ENCODE measurements at regions not wholly inside any gene's neighbourhood (a gene's known extent, or its start where the extent isn't known, plus 50 kb on each side); places are given as distances from the start of the nearest gene placed in this dataset.

DNA sequence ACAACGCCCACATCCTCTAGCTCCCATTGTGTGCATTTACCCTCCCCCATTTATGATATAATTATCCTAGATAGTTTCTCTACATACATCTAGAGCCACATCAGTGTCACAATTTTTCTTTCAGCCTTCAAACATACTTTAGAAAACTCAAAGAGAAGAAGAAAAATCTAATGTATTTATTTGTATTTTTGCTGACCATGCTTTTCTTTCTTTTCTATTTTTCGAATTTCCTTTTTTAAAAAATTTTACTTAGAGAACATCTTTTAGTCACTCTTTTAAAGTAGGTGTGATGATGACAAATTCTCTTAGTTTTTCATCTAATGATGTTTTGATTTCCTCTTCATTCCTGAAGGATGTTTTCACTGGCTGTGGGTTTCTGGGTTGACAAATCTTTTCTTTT lies 117.0 kb upstream of the CHL1 start:
- DNase-seq: no peak

DNA sequence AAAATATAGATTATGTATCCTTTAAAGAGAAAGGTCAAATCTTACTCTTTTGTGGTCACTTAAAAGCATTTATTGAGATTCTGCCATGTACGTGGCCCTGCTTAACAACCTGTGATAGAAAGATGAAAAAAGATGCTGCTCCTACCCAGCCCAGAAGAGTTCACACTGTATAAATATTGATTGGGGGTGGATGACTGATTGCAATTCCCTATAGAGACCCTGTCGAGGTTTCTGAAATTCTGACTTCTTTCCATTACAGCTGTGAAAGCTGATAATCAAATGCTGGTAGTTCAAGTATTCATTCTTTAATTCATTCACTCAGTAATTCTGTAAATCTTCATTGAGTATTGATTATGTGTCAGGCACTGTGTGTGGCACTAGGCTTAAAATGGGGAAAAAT lies 114.1 kb upstream of the CHL1 start:
- TF ChIP-seq, protein P1, sequence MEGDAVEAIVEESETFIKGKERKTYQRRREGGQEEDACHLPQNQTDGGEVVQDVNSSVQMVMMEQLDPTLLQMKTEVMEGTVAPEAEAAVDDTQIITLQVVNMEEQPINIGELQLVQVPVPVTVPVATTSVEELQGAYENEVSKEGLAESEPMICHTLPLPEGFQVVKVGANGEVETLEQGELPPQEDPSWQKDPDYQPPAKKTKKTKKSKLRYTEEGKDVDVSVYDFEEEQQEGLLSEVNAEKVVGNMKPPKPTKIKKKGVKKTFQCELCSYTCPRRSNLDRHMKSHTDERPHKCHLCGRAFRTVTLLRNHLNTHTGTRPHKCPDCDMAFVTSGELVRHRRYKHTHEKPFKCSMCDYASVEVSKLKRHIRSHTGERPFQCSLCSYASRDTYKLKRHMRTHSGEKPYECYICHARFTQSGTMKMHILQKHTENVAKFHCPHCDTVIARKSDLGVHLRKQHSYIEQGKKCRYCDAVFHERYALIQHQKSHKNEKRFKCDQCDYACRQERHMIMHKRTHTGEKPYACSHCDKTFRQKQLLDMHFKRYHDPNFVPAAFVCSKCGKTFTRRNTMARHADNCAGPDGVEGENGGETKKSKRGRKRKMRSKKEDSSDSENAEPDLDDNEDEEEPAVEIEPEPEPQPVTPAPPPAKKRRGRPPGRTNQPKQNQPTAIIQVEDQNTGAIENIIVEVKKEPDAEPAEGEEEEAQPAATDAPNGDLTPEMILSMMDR (IDR thresholded peaks at IDR 0.05): no peak
- no peak for TF ChIP-seq POLR2A (IDR thresholded peaks at IDR 0.05)
- Histone ChIP-seq H3K4me3 (no peak overlapping the region), H3K27ac (no peak overlapping the region), H3K9me3 (no peaks in the 10 kb centered on the region), H3K36me3 (no peaks in the 10 kb centered on the region), H3K27me3 (no peaks in the 10 kb centered on the region), H3K4me1 (no peaks in the 10 kb centered on the region)
- DNase-seq: no peak
- intact Hi-C loops (cut with DNase I; ENCODE audit: low total_unique reads): no loop called here

More for the DNA sequence above, 117.0 kb upstream of the CHL1 start:
- no peaks in the 10 kb centered on the region for H3K4me1 ChIP-seq
- no peak for TF ChIP-seq POLR2A (IDR thresholded peaks at IDR 0.05)
- TF ChIP-seq, protein P1 (IDR thresholded peaks at IDR 0.05): no peak
- no peaks in the 10 kb centered on the region for H3K36me3 ChIP-seq
- intact Hi-C loops (cut with DNase I; ENCODE audit: low total_unique reads): no loop called here
- no peaks in the 10 kb centered on the region for H3K9me3 ChIP-seq
- no peaks in the 10 kb centered on the region for H3K27me3 ChIP-seq
- H3K27ac ChIP-seq: no peak overlapping the region
- no peak overlapping the region for H3K4me3 ChIP-seq

GRCh38 chr3:83096-83495 lies 113.5 kb upstream of the CHL1 start:
- no peak overlapping the region for H3K27ac ChIP-seq
- no peaks in the 10 kb centered on the region for H3K9me3 ChIP-seq
- no peak overlapping the region for H3K4me3 ChIP-seq
- H3K4me1 ChIP-seq: no peaks in the 10 kb centered on the region
- H3K27me3 ChIP-seq: no peaks in the 10 kb centered on the region
- intact Hi-C loops (cut with DNase I; ENCODE audit: low total_unique reads): no loop called here
- TF ChIP-seq, protein P1 (IDR thresholded peaks at IDR 0.05): no peak
- no peak for TF ChIP-seq POLR2A (IDR thresholded peaks at IDR 0.05)
- no peak for DNase-seq
- H3K36me3 ChIP-seq: no peaks in the 10 kb centered on the region

- Histone ChIP-seq H3K4me1 (no peaks in the 10 kb centered on the region), H3K27ac (no peak overlapping the region), H3K36me3 (no peaks in the 10 kb centered on the region), H3K4me3 (no peak overlapping the region), H3K9me3 (no peaks in the 10 kb centered on the region), H3K27me3 (no peaks in the 10 kb centered on the region)
- intact Hi-C loops (cut with DNase I; ENCODE audit: low total_unique reads): no loop called here
- no peak for DNase-seq
- TF ChIP-seq, protein P1 (IDR thresholded peaks at IDR 0.05): no peak
- no peak for TF ChIP-seq POLR2A (IDR thresholded peaks at IDR 0.05)
Observed at GRCh38 chr3:85180-85579, 111.4 kb upstream of the CHL1 start.

DNA sequence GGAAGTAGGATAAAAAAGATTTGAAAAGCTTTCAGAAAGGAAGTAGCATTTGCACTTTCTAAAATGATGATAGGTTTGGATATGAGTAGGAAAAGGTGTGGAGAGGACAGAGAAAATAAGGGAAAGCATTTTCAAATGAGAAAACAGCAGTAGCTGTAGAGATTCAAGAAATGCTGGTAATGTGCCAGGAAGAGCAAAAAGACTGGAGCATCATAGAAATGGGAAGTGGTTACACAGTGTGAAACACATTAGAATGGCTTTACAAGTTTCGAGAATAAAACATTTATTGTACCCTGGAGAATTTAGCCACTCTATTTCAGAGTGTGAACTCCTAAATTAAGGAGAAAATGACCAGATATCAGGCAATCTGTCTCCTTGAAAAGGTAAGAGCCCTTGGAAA lies 108.3 kb upstream of the CHL1 start:
- Histone ChIP-seq H3K4me1 (no peaks in the 10 kb centered on the region), H3K4me3 (no peak overlapping the region), H3K27me3 (no peaks in the 10 kb centered on the region), H3K9me3 (no peaks in the 10 kb centered on the region), H3K36me3 (no peaks in the 10 kb centered on the region), H3K27ac (no peak overlapping the region)
- intact Hi-C loops (cut with DNase I; ENCODE audit: low total_unique reads): no loop called here
- no peak for TF ChIP-seq POLR2A (IDR thresholded peaks at IDR 0.05)
- TF ChIP-seq, protein P1 (IDR thresholded peaks at IDR 0.05): no peak
- no peak for DNase-seq

Measured in uterus (tissue), 3 donors.